Activated naive CD4-positive, alpha-beta T cell treated with Interleukin-2 at 50 U/mL for 16 hours (primary cell): ENCODE measurements at regions not wholly inside any gene's neighbourhood (a gene's known extent, or its start where the extent isn't known, plus 50 kb on each side); places are given as distances from the start of the nearest gene placed in this dataset.

ENCODE experiments used
- DNase-seq: peaks from one replicate; pipeline ENCODE4 v3.0.0-alpha.2; 2020

- DNase-seq, result no peak
Observed at GRCh38 chr12:108043286-108043685, 85.8 kb upstream of the WSCD2 start.

GRCh38 chr12:108043750-108044533, 85.1 kb upstream of the WSCD2 start:
- no peak for DNase-seq

- DNase-seq, result no peak
Observed at GRCh38 chr12:108046135-108046534, 83.0 kb upstream of the WSCD2 start.

- DNase-seq, result no peak
Observed at GRCh38 chr12:108046650-108047049, 82.4 kb upstream of the WSCD2 start.

- no peak for DNase-seq
Observed at GRCh38 chr12:108047071-108047550, 82.0 kb upstream of the WSCD2 start.

GRCh38 chr12:108048686-108049085, 80.4 kb upstream of the WSCD2 start:
- DNase-seq, result no peak

- DNase-seq, result no peak
Observed at GRCh38 chr12:108050696-108051095, 78.4 kb upstream of the WSCD2 start.

- no peak for DNase-seq
Observed at GRCh38 chr12:108052260-108052659, 76.8 kb upstream of the WSCD2 start.

- DNase-seq, result no peak
Observed at GRCh38 chr12:108053512-108053911, 75.6 kb upstream of the WSCD2 start.

GRCh38 chr12:108054496-108054895, 74.6 kb upstream of the WSCD2 start:
- no peak for DNase-seq

GRCh38 chr12:108055141-108055540, 73.9 kb upstream of the WSCD2 start:
- no peak for DNase-seq

GRCh38 chr12:108060067-108060466, 69.0 kb upstream of the WSCD2 start:
- no peak for DNase-seq

GRCh38 chr12:108060903-108061302, 68.2 kb upstream of the WSCD2 start:
- no peak for DNase-seq

GRCh38 chr12:108063192-108063591, 65.9 kb upstream of the WSCD2 start:
- DNase-seq, result no peak

- DNase-seq, result no peak
Observed at GRCh38 chr12:108065069-108065468, 64.0 kb upstream of the WSCD2 start.

- no peak for DNase-seq
Observed at GRCh38 chr12:108066583-108067577, 62.2 kb upstream of the WSCD2 start.

GRCh38 chr12:108069651-108070165, 59.4 kb upstream of the WSCD2 start:
- DNase-seq, result no peak

- DNase-seq, result no peak
Observed at GRCh38 chr12:108075561-108075960, 53.5 kb upstream of the WSCD2 start.

- DNase-seq, result no peak
Observed at GRCh38 chr12:108076556-108076955, 52.5 kb upstream of the WSCD2 start.

- DNase-seq, result no peak
Observed at GRCh38 chr12:108078428-108078827, 50.7 kb upstream of the WSCD2 start.
